ENCODE measurements at regions not wholly inside any gene's neighbourhood (a gene's known extent, or its start where the extent isn't known, plus 50 kb on each side); places are given as distances from the start of the nearest gene placed in this dataset.

DNA sequence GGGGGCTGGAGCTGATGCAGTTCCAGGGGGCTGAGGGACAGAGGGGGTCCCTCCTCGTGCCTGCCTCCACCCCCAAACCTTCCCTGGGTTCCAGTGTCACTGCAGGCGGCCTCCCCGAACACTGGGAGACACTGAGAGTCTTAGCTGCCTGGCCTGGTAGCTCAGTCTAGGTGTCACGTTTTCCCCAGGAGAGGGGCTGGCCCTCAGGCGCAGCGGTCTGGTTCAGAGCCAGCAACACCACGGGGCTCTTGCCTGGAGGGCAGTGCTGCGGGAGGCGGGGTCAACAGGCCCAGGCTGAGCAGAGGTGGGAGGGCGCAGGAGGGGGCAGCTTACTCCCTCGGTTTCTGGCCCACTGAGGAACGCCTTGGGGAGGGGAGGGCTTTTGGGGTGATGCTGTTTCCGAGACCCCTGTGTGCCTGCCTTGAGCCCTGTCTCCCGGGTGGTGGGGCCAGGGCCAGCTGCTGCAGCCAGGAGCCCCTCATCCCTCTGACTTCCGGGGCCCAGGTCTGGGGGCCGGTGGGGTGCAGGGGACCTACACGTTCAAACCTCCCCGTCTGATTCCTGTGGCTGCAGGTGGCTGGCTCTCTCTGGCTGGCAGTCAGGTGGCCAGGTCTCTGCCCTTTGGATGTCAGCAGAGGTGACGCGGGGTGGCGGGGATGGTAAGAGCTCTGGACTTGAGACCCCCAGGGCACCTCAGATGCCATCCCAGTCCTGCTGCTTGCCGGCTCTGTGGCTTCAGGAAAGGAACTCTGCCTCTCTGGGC, 89.3 kb upstream of the GSE1 start (continued):
- TF ChIP-seq ZNF136 (CRISPR knock-in tag; IDR thresholded peaks at IDR 0.05; ENCODE audit: low read depth) (peak; percentile 59; the same call in 1 of the 2 replicates), TGIF2 (CRISPR knock-in tag; IDR thresholded peaks at IDR 0.05) (no peak), ZNF10 (CRISPR knock-in tag; IDR thresholded peaks at IDR 0.05; ENCODE audit: borderline replicate concordance, low read depth) (no peak), PAWR (CRISPR knock-in tag; IDR thresholded peaks at IDR 0.05; ENCODE audit: borderline replicate concordance) (no peak), POLR2AphosphoS5 (IDR thresholded peaks at IDR 0.05; ENCODE audit: low read depth, low read length) (peak; percentile 69), ZNF7 (CRISPR knock-in tag; IDR thresholded peaks at IDR 0.05) (no peak), MZF1 (CRISPR knock-in tag; IDR thresholded peaks at IDR 0.05; ENCODE audit: borderline replicate concordance) (no peak), ZNF83 (CRISPR knock-in tag; IDR thresholded peaks at IDR 0.05; ENCODE audit: borderline replicate concordance) (no peak; the same call in 1 of the 2 replicates), IRF2 (CRISPR knock-in tag; IDR thresholded peaks at IDR 0.05) (peak; percentile 34; the same call in 1 of the 2 replicates)
- TF ChIP-seq, protein P1, sequence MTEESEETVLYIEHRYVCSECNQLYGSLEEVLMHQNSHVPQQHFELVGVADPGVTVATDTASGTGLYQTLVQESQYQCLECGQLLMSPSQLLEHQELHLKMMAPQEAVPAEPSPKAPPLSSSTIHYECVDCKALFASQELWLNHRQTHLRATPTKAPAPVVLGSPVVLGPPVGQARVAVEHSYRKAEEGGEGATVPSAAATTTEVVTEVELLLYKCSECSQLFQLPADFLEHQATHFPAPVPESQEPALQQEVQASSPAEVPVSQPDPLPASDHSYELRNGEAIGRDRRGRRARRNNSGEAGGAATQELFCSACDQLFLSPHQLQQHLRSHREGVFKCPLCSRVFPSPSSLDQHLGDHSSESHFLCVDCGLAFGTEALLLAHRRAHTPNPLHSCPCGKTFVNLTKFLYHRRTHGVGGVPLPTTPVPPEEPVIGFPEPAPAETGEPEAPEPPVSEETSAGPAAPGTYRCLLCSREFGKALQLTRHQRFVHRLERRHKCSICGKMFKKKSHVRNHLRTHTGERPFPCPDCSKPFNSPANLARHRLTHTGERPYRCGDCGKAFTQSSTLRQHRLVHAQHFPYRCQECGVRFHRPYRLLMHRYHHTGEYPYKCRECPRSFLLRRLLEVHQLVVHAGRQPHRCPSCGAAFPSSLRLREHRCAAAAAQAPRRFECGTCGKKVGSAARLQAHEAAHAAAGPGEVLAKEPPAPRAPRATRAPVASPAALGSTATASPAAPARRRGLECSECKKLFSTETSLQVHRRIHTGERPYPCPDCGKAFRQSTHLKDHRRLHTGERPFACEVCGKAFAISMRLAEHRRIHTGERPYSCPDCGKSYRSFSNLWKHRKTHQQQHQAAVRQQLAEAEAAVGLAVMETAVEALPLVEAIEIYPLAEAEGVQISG (CRISPR knock-in tag; IDR thresholded peaks at IDR 0.05) = peak; percentile 52
- TF ChIP-seq, protein P2, sequence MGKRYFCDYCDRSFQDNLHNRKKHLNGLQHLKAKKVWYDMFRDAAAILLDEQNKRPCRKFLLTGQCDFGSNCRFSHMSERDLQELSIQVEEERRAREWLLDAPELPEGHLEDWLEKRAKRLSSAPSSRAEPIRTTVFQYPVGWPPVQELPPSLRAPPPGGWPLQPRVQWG (CRISPR knock-in tag; IDR thresholded peaks at IDR 0.05; ENCODE audit: borderline replicate concordance, low read depth) = no peak
- TF ChIP-seq, protein P3, sequence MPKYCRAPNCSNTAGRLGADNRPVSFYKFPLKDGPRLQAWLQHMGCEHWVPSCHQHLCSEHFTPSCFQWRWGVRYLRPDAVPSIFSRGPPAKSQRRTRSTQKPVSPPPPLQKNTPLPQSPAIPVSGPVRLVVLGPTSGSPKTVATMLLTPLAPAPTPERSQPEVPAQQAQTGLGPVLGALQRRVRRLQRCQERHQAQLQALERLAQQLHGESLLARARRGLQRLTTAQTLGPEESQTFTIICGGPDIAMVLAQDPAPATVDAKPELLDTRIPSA (CRISPR knock-in tag; IDR thresholded peaks at IDR 0.05; ENCODE audit: borderline replicate concordance) = no peak
- TF ChIP-seq, protein P4, sequence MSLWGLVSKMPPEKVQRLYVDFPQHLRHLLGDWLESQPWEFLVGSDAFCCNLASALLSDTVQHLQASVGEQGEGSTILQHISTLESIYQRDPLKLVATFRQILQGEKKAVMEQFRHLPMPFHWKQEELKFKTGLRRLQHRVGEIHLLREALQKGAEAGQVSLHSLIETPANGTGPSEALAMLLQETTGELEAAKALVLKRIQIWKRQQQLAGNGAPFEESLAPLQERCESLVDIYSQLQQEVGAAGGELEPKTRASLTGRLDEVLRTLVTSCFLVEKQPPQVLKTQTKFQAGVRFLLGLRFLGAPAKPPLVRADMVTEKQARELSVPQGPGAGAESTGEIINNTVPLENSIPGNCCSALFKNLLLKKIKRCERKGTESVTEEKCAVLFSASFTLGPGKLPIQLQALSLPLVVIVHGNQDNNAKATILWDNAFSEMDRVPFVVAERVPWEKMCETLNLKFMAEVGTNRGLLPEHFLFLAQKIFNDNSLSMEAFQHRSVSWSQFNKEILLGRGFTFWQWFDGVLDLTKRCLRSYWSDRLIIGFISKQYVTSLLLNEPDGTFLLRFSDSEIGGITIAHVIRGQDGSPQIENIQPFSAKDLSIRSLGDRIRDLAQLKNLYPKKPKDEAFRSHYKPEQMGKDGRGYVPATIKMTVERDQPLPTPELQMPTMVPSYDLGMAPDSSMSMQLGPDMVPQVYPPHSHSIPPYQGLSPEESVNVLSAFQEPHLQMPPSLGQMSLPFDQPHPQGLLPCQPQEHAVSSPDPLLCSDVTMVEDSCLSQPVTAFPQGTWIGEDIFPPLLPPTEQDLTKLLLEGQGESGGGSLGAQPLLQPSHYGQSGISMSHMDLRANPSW (CRISPR knock-in tag; IDR thresholded peaks at IDR 0.05; ENCODE audit: borderline replicate concordance) = no peak
- TF ChIP-seq, protein P5, sequence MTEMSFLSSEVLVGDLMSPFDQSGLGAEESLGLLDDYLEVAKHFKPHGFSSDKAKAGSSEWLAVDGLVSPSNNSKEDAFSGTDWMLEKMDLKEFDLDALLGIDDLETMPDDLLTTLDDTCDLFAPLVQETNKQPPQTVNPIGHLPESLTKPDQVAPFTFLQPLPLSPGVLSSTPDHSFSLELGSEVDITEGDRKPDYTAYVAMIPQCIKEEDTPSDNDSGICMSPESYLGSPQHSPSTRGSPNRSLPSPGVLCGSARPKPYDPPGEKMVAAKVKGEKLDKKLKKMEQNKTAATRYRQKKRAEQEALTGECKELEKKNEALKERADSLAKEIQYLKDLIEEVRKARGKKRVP (CRISPR knock-in tag; IDR thresholded peaks at IDR 0.05) = peak in 1 of 2 experiments; percentile 85; a peak in 1 of 4 replicates
- TF ChIP-seq, protein P6, sequence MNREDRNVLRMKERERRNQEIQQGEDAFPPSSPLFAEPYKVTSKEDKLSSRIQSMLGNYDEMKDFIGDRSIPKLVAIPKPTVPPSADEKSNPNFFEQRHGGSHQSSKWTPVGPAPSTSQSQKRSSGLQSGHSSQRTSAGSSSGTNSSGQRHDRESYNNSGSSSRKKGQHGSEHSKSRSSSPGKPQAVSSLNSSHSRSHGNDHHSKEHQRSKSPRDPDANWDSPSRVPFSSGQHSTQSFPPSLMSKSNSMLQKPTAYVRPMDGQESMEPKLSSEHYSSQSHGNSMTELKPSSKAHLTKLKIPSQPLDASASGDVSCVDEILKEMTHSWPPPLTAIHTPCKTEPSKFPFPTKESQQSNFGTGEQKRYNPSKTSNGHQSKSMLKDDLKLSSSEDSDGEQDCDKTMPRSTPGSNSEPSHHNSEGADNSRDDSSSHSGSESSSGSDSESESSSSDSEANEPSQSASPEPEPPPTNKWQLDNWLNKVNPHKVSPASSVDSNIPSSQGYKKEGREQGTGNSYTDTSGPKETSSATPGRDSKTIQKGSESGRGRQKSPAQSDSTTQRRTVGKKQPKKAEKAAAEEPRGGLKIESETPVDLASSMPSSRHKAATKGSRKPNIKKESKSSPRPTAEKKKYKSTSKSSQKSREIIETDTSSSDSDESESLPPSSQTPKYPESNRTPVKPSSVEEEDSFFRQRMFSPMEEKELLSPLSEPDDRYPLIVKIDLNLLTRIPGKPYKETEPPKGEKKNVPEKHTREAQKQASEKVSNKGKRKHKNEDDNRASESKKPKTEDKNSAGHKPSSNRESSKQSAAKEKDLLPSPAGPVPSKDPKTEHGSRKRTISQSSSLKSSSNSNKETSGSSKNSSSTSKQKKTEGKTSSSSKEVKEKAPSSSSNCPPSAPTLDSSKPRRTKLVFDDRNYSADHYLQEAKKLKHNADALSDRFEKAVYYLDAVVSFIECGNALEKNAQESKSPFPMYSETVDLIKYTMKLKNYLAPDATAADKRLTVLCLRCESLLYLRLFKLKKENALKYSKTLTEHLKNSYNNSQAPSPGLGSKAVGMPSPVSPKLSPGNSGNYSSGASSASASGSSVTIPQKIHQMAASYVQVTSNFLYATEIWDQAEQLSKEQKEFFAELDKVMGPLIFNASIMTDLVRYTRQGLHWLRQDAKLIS (CRISPR knock-in tag; IDR thresholded peaks at IDR 0.05) = no peak; the same call in none of the 2 replicates
